M059J (cell line): ENCODE measurements at regions not wholly inside any gene's neighbourhood (a gene's known extent, or its start where the extent isn't known, plus 50 kb on each side); places are given as distances from the start of the nearest gene placed in this dataset.

ENCODE experiments used
- DNase-seq: peaks from one replicate; pipeline ENCODE4 v3.0.0-alpha.2; 2012; ENCODE audit warnings: low read depth

- DNase-seq, result no peak
Observed at GRCh38 chr21:22573834-22574233, 1575.6 kb downstream of the NCAM2 start.

GRCh38 chr21:22575165-22575584, 1577.0 kb downstream of the NCAM2 start:
- DNase-seq, result peak; percentile 10

DNA sequence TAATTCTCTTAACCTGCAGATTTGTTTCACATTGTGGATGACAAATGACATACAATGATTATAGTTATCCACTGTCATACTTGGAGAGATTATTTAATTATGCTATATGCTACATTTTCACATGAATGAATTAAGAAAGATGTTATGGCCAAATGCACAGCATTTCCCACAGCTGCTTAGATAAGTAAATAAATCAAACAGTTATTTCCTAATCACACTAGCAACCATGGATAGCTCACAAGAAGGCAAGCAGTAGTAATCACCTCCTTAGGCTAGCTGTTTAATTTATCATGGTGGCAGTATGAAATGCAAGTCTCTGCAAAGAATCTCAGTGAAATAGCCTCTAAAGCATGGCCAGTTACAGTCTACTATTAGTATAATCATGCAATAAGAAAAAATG, 1581.5 kb downstream of the NCAM2 start:
- DNase-seq, result no peak

GRCh38 chr21:22582026-22582425, 1583.8 kb downstream of the NCAM2 start:
- DNase-seq, result no peak

DNA sequence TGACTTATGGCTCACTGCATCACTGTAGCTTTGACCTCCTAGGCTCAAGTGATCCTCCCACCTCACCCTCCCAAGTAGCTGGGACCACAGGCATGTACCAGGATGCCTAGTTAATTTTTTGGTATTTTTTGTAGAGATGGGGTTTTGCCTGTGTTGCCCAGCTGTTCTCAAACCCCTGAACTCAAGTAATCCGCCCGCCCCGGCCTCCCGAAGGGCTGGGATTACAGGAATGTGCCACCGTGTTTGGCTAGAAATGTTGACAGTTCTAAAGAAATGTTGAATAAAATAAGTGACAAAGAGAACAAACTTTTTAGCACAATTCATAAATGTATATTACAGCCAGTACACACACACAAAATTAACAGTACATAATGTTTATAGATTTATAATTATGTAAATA, 1586.1 kb downstream of the NCAM2 start:
- no peak for DNase-seq

DNA sequence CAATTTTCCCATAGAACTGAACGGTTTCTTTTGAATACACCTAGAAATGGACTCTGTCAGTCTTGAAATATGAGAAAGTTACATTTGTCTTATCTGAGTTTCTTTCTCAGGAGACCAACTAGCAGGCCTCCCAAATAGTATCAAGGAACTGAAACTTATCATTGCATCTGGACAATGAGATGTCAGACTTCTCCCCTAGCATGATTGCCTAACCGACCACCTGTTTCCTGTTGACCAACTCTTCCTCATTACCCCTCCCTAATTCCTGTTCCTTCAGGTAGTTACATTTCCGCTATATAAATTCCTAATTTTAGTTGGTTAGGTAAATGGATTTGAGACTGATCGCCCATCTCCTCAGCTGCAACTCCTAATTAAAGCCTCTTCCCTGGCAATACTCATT, 1587.3 kb downstream of the NCAM2 start:
- no peak for DNase-seq

DNA sequence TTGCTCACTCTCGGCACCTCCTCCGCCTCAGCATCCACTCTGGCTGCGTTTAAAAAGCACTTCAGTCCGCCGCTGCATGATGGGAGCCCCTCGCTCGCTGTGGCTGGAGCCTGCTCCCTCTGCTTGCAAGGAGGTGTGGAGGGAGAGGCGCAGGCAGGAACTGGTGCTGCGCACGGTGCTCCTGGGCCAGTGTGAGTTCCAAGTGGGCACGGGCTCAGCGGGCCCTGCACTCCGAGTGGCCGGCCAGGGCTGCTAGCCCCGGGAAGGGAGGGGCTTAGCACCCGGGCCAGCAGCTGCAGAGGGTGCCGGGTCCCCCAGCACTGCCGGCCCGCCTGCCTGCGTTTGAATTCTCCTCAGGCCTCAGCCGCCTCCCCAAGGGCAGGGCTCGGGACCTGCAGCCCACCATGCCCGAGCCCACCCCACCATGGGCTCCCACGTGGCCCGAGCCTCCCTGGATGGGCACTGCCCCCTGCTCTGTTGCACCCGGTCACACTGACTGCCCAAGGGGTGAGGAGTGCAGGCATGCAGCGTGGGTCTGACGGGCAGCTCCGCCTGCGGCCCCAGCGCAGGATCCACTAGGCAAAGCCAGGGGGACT, 1599.5 kb downstream of the NCAM2 start:
- no peak for DNase-seq

DNA sequence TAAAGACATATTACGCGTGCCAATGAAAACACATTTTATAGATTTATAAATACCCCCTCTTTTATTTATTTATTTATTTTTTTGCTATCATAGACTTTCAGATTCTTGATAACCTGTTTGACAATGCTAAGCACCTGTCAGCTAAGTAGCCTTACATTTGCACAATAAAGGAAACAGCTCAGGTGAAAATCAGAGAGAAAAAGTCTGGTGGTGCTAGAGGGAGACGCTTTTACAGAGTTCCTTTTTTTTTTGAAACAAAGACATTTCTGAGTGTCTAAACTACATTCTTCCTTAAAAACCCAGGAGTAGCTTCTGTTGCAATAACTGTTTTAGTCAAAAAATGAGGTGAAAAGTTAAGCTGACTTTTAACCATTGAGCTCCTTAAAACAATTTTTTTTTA, 1611.6 kb downstream of the NCAM2 start:
- DNase-seq, result no peak

GRCh38 chr21:22627911-22628310, 1629.7 kb downstream of the NCAM2 start:
- DNase-seq, result no peak

- no peak for DNase-seq
Observed at GRCh38 chr21:22630953-22631465, 1632.8 kb downstream of the NCAM2 start.

- no peak for DNase-seq
Observed at GRCh38 chr21:22632176-22632575, 1634.0 kb downstream of the NCAM2 start.

DNA sequence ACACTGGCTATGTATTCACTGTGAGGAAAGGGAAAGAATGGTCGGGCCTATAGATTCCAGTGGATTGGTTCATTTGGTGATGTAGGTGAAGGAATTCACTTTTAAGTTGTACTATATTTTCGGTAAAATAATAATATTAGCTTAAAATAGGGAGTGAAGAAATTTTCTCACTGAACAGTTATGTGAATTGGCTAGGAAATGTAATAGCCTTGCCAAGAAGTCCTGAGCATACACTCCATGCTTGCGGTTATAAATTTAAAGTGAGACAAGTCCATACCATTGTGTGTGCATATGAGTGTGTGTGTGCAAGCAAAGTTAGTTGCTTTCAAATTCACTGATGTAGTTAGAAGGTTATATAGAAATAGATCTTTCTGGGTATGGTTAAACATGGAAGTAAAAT, 1651.0 kb downstream of the NCAM2 start:
- no peak for DNase-seq

DNA sequence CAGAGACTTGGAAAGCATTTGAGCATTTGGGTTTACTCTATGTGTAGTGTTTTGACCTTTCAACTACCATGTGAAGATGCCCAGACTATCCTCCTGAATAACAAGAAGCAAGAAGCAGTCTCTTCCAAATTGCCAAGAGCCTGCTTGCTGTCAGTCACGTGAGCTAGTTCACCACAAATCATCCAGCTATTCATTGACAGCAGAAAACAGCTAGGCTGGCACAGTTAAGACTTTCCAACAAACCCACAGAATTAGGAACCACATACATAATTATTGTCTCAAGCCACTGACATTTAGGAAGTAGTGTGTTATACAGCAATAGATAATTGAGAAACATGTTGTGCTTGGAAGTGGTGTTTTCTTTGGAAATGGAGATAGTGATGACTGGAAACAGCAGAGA, 1652.0 kb downstream of the NCAM2 start:
- no peak for DNase-seq

- no peak for DNase-seq
Observed at GRCh38 chr21:22657781-22658180, 1659.6 kb downstream of the NCAM2 start.

GRCh38 chr21:22670148-22670547, 1671.9 kb downstream of the NCAM2 start:
- DNase-seq, result no peak

- no peak for DNase-seq
Observed at GRCh38 chr21:22679207-22679606, 1681.0 kb downstream of the NCAM2 start.

DNA sequence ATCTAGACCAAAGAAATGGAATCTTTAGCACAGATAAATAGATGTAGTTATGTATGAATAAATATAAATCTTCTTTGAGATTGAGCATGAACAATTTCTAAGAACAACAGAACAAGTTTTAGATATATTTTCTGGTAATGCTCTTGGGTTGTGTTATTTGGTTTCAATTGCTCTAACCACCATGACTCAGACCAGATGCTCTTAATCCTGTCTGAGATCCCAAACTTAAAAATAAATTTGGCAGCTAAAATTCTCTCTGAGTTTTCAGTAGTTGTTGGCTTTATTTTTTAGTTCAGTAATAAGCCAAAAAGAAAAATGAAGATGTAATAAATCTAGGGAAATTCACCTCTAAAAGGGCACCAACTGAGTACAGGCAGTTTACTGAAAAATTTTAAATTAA, 1693.4 kb downstream of the NCAM2 start:
- DNase-seq, result no peak

- no peak for DNase-seq
Observed at GRCh38 chr21:22703521-22703920, 1705.3 kb downstream of the NCAM2 start.

GRCh38 chr21:22710721-22711120, 1712.5 kb downstream of the NCAM2 start:
- DNase-seq, result no peak

DNA sequence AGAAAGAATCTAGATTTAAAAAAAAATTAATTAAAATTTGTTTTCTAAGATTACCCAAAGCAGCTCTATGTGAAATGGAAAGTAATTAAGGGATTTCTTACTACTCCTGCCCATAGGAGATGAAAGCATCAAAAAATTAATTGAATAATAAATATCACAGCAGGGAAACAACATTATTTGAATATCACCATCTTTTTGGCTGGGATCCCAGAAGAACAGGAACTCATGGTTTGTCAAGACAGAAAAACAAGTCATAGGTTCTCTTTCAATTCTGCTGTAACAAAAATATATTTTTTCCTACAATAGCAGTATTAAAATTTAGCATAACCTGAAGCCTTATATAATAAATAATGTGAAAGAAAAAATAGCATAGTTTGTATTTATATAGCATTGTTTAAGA, 1713.4 kb downstream of the NCAM2 start:
- DNase-seq, result no peak

GRCh38 chr21:22725436-22725835, 1727.2 kb downstream of the NCAM2 start:
- DNase-seq, result no peak

- peak; percentile 2 for DNase-seq
Observed at GRCh38 chr21:22728091-22728490, 1729.9 kb downstream of the NCAM2 start.

DNA sequence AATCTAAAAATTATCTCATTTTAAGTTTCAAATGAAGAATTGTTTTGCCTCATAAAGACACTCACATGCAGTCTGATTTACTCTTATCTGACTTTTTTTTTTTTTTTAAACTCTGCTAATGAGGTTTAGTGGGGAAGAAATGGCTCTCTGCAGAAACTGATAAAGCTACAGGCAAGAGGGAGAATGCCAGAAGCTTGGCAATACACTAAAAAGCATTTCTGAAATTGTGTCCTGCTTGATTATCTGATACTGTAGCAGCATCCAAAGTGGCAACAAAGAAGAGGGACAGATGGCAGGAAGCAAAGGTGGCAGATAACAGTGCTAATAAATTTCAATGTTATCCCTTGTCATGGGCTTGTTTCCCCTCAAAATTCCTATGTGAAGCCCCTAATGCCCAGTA, 1744.9 kb downstream of the NCAM2 start:
- DNase-seq, result no peak

DNA sequence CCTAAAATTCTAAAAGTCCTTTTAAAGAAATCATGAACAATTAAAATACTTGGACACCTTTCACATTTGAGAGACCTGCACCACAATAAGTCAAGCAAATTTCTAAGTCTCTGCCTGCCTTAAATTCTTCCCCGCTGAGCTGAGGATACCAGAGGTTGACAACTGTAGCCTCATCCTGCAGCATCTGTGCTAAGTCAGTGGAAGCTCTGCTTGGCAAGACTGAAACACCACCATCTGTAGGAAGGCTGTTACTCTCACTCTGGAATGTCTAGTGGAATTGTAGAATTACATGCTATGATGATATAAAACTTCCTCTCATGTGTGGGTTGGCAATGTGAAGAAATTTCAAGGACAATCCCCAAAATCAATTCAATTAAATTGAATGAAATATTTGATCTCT, 1756.5 kb downstream of the NCAM2 start:
- no peak for DNase-seq
